H1 (cell line): ENCODE measurements at regions not wholly inside any gene's neighbourhood (a gene's known extent, or its start where the extent isn't known, plus 50 kb on each side); places are given as distances from the start of the nearest gene placed in this dataset.

Experiments
- CTCF ChIA-PET: fragments of 300-600 bp; sonication (Branson Sonifier 250); formaldehyde crosslinking; loops from one replicate; lab custom pipeline; 2021; ENCODE audit not compliant: partially characterized antibody; lab: Charles Lee
- POLR2A ChIA-PET: fragments of 300-600 bp; sonication (Branson Sonifier 250); formaldehyde crosslinking; loops from one replicate; lab custom pipeline; 2021; ENCODE audit warnings: inconsistent platforms; ENCODE audit not compliant: partially characterized antibody; lab: Charles Lee
- DNase-seq, 2 experiments: peaks; one replicate each; pipeline versions ENCODE4 v3.0.0 to v3.0.0-alpha.2; 2010 to 2022; ENCODE audit warnings: low spot score in 2 of 2, low read depth in 1 of 2, mixed read lengths in 1 of 2
- FAIRE-seq: peaks from 2 replicates; lab custom pipeline; 2011; peaks lifted over from hg19 to GRCh38; lab: Jason Lieb, UNC
- H2AFZ ChIP-seq: 2 replicates; pipeline ENCODE4 v1.8.1; 2012; ENCODE audit warnings: low read length, inconsistent platforms
- H2AK5ac ChIP-seq: 2 replicates; pipeline ENCODE4 v1.6.1; 2013; ENCODE audit warnings: low read depth, low read length
- H2BK120ac ChIP-seq: replicated peaks from 2 replicates; pipeline ENCODE3; 2013; ENCODE audit warnings: low read depth, low read length, inconsistent platforms
- H2BK12ac ChIP-seq: 2 replicates; pipeline ENCODE4 v1.6.1; 2013; ENCODE audit warnings: low read depth, low read length
- H2BK15ac ChIP-seq: 2 replicates; pipeline ENCODE4 v1.6.1; 2013; ENCODE audit warnings: low read length
- H2BK20ac ChIP-seq: 2 replicates; pipeline ENCODE4 v1.6.1; 2013; ENCODE audit warnings: low read length
- H2BK5ac ChIP-seq: 2 replicates; pipeline ENCODE4 v1.6.1; 2013; ENCODE audit warnings: low read depth, low read length
- H3K14ac ChIP-seq: 2 replicates; pipeline ENCODE4 v1.6.1; 2013; ENCODE audit warnings: inconsistent platforms; ENCODE audit not compliant: insufficient read length
- H3K18ac ChIP-seq: 2 replicates; pipeline ENCODE4 v1.6.1; 2013; ENCODE audit warnings: low read length; ENCODE audit errors: extremely low read depth
- H3K23ac ChIP-seq: 2 replicates; pipeline ENCODE4 v1.6.1; 2013; ENCODE audit warnings: inconsistent platforms; ENCODE audit not compliant: insufficient read length
- H3K23me2 ChIP-seq: 2 replicates; pipeline ENCODE4 v1.6.1; 2013; ENCODE audit warnings: low read depth, low read length
- H3K27ac ChIP-seq: 2 replicates; pipeline ENCODE4 v1.6.1; 2011; ENCODE audit warnings: low read depth, low read length, inconsistent platforms
- H3K27me3 ChIP-seq, 4 experiments: replicated peaks in 1 of 4; 1 replicate in 1 of 4; 2 replicates in 3 of 4; pipeline versions ENCODE4 v1.6.1 to v1.8.1; 2011 to 2013; ENCODE audit warnings: low read length in 3 of 4, mild to moderate bottlenecking in 3 of 4, inconsistent platforms in 2 of 4, mixed read lengths in 2 of 4, moderate library complexity in 1 of 4; ENCODE audit not compliant: control insufficient read depth in 3 of 4, insufficient read depth in 3 of 4; ENCODE audit errors: extremely low read depth in 1 of 4
- H3K36me3 ChIP-seq, 4 experiments: 2 replicates each; pipeline versions ENCODE4 v1.6.1 to v1.8.1; 2011 to 2013; ENCODE audit warnings: mild to moderate bottlenecking in 4 of 4, low read length in 3 of 4, moderate library complexity in 2 of 4, control low read depth in 1 of 4, inconsistent platforms in 1 of 4; ENCODE audit not compliant: insufficient read depth in 4 of 4, control insufficient read depth in 2 of 4
- H3K4ac ChIP-seq: replicated peaks from 2 replicates; pipeline ENCODE3; 2013; ENCODE audit warnings: low read length, low read depth, mixed read lengths, inconsistent platforms; ENCODE audit not compliant: insufficient read length
- H3K4me1 ChIP-seq, 4 experiments: replicated peaks in 1 of 4; 1 replicate in 1 of 4; 2 replicates in 3 of 4; pipeline versions ENCODE4 v1.6.1 to v1.8.1; 2011 to 2013; ENCODE audit warnings: low read length in 3 of 4, inconsistent platforms in 2 of 4, mixed read lengths in 1 of 4; ENCODE audit not compliant: insufficient read depth in 4 of 4, control insufficient read depth in 3 of 4
- H3K4me2 ChIP-seq, 2 experiments: 2 replicates each; pipeline versions ENCODE4 v1.6.1 to v1.8.1; 2011 to 2013; ENCODE audit warnings: low read depth in 2 of 2, low read length in 2 of 2, control low read depth in 1 of 2, inconsistent platforms in 1 of 2, mild to moderate bottlenecking in 1 of 2; ENCODE audit not compliant: insufficient read depth in 1 of 2
- H3K4me3 ChIP-seq, 4 experiments: fragments of 200-600, 300-600 bp in 1 of 4; sonication (generic), shearing (Covaris generic), sonication (Bioruptor Twin) in 1 of 4; 2 replicates each; pipeline versions ENCODE4 v1.5.1 to v1.8.1; 2011 to 2016; ENCODE audit warnings: low read length in 4 of 4, low read depth in 3 of 4, control low read depth in 2 of 4, inconsistent platforms in 2 of 4, mild to moderate bottlenecking in 2 of 4, mixed read lengths in 1 of 4, moderate library complexity in 1 of 4; ENCODE audit not compliant: insufficient read depth in 2 of 4; ENCODE audit errors: extremely low read depth in 1 of 4
- H3K56ac ChIP-seq: replicated peaks from 2 replicates; pipeline ENCODE3; 2013; ENCODE audit warnings: low read depth, mild to moderate bottlenecking, mixed read lengths, low read length, inconsistent platforms; ENCODE audit not compliant: insufficient read length
- H3K79me1 ChIP-seq: 2 replicates; pipeline ENCODE4 v1.6.1; 2013; ENCODE audit warnings: low read depth, low read length, control low read depth
- H3K79me2 ChIP-seq, 2 experiments: 2 replicates each; pipeline versions ENCODE4 v1.6.1 to v1.8.1; 2012 to 2013; ENCODE audit warnings: low read length in 2 of 2, mild to moderate bottlenecking in 2 of 2, inconsistent platforms in 1 of 2; ENCODE audit not compliant: insufficient read depth in 2 of 2, control insufficient read depth in 1 of 2
- H3K9ac ChIP-seq, 4 experiments: replicated peaks in 1 of 4; 1 replicate in 1 of 4; 2 replicates in 3 of 4; pipeline versions ENCODE4 v1.6.1 to v1.8.1; 2011 to 2013; ENCODE audit warnings: low read depth in 3 of 4, low read length in 3 of 4, control low read depth in 2 of 4, mild to moderate bottlenecking in 2 of 4, moderate library complexity in 2 of 4, inconsistent platforms in 1 of 4; ENCODE audit errors: extremely low read depth in 1 of 4
- H3K9me3 ChIP-seq, 2 experiments: 2 replicates each; pipeline versions ENCODE4 v1.6.1 to v1.8.1; 2012 to 2013; ENCODE audit warnings: mild to moderate bottlenecking in 2 of 2, moderate library complexity in 2 of 2, control low read depth in 1 of 2, inconsistent platforms in 1 of 2, low read depth in 1 of 2, low read length in 1 of 2, mixed read lengths in 1 of 2; ENCODE audit not compliant: insufficient read depth in 2 of 2
- H4K20me1 ChIP-seq, 2 experiments: replicated peaks in 1 of 2; 2 replicates each; pipeline versions ENCODE3 to v1.8.1; 2011 to 2013; ENCODE audit warnings: inconsistent platforms in 2 of 2, low read length in 2 of 2, mild to moderate bottlenecking in 1 of 2; ENCODE audit not compliant: insufficient read depth in 2 of 2, control insufficient read depth in 1 of 2
- H4K5ac ChIP-seq: 2 replicates; pipeline ENCODE4 v1.6.1; 2013; ENCODE audit warnings: low read length, low read depth, mixed read lengths, inconsistent platforms; ENCODE audit not compliant: insufficient read length
- H4K8ac ChIP-seq: 2 replicates; pipeline ENCODE4 v1.8.0; 2013; ENCODE audit warnings: mild to moderate bottlenecking, moderate library complexity, low read length, inconsistent platforms; ENCODE audit not compliant: insufficient read depth; ENCODE audit errors: extremely low read depth
- H4K91ac ChIP-seq: replicated peaks from 2 replicates; pipeline ENCODE3; 2013; ENCODE audit warnings: low read length, mixed read lengths, inconsistent platforms; ENCODE audit not compliant: insufficient read length
- BRCA1 ChIP-seq: IDR thresholded peaks from 2 replicates; pipeline ENCODE4 v1.6.1; 2012; ENCODE audit warnings: low read depth, low read length, improper control_type of control experiment
- EZH2 ChIP-seq: fragments of 200-600 bp; sonication (generic); IDR thresholded peaks from 2 replicates; pipeline ENCODE4 v1.7.1; 2012; ENCODE audit warnings: low read depth, mild to moderate bottlenecking, moderate library complexity, low read length, inconsistent platforms; ENCODE audit not compliant: severe bottlenecking
- WGBS, 2 experiments: shearing (Covaris generic) in 1 of 2; methylation state at CpG; one replicate each; pipeline versions ENCODE4 v1.1.6 to v1.1.7; 2013 to 2015; ENCODE audit warnings: low lambda C conversion rate in 2 of 2, mixed read lengths in 2 of 2, inconsistent platforms in 1 of 2, low coverage in 1 of 2, missing lambda C conversion rate in 1 of 2; ENCODE audit not compliant: insufficient replicate concordance in 2 of 2, insufficient coverage in 1 of 2, insufficient read length in 1 of 2; ENCODE audit errors: extremely low coverage in 1 of 2, missing lambda C conversion rate in 1 of 2; 5-methylcytosine and 5-hydroxymethylcytosine counted together
- TF ChIP-seq, protein P1 (sequence below): IDR thresholded peaks from 2 replicates; pipeline ENCODE4 v1.6.1; 2011; ENCODE audit warnings: low read length, improper control_type of control experiment

DNA sequence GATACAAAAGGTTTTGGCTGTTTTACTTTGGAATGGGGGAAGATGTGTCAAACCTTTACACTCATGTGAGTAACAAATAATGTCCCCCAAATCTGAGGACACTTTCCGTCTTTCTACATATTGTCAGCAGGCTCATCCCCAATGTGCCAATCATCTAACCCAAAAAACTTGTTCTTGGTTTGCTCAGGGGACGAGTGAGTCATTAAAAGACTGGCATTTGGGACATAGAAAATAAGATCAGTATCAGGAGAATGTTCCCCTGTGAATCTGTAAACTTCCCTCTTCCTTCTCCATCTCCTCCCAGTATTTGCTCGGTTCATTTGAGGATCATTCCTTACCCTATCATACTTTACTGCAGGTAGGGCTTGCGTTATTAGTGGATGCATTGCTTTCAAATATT lies 194.1 kb upstream of the RUNX1 start:
- POLR2A ChIA-PET, result no interaction called here
- no peak for TF ChIP-seq BRCA1
- TF ChIP-seq, protein P1, sequence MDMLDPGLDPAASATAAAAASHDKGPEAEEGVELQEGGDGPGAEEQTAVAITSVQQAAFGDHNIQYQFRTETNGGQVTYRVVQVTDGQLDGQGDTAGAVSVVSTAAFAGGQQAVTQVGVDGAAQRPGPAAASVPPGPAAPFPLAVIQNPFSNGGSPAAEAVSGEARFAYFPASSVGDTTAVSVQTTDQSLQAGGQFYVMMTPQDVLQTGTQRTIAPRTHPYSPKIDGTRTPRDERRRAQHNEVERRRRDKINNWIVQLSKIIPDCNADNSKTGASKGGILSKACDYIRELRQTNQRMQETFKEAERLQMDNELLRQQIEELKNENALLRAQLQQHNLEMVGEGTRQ, result no peak
- no peak for TF ChIP-seq EZH2
- Histone ChIP-seq H3K18ac (no peak overlapping the region), H2BK20ac (no peak overlapping the region), H3K9ac (no peak overlapping the region), H3K9me3 (no peaks in the 10 kb centered on the region), H3K27ac (no peak overlapping the region), H3K79me1 (no peaks in the 10 kb centered on the region), H3K4me3 (no peak overlapping the region), H4K91ac (no peak overlapping the region), H3K4ac (no peak overlapping the region), H2BK5ac (no peak overlapping the region), H4K8ac (no peak overlapping the region), H3K14ac (no peak overlapping the region), H2BK120ac (no peak overlapping the region), H3K23ac (no peak overlapping the region), H3K23me2 (no peaks in the 10 kb centered on the region), H3K4me2 (no peak overlapping the region), H3K56ac (no peak overlapping the region), H3K4me1 (no peaks in the 10 kb centered on the region; a peak in 1 of 7 replicates), H3K36me3 (no peaks in the 10 kb centered on the region), H3K79me2 (no peaks in the 10 kb centered on the region), H2AK5ac (no peak overlapping the region), H3K27me3 (no peaks in the 10 kb centered on the region), H4K5ac (no peak overlapping the region), H2AFZ (no peak overlapping the region), H4K20me1 (no peaks in the 10 kb centered on the region), H2BK12ac (no peak overlapping the region), H2BK15ac (no peak overlapping the region)
- CTCF ChIA-PET, result no interaction called here
- FAIRE-seq (no peak), DNase-seq (no peak)
- 94% methylated on average over 4 of the region's 4 CpGs; no CpG with 5 or more reads in 1 of the 2 experiments for WGBS, 2 experiments
